ENCODE measurements at regions not wholly inside any gene's neighbourhood (a gene's known extent, or its start where the extent isn't known, plus 50 kb on each side); places are given as distances from the start of the nearest gene placed in this dataset.
"Not testable (repeated sequence)": the region's sequence is repeated elsewhere in the genome, so short reads cannot be mapped to it uniquely, and the experiment has no call there.

DNA sequence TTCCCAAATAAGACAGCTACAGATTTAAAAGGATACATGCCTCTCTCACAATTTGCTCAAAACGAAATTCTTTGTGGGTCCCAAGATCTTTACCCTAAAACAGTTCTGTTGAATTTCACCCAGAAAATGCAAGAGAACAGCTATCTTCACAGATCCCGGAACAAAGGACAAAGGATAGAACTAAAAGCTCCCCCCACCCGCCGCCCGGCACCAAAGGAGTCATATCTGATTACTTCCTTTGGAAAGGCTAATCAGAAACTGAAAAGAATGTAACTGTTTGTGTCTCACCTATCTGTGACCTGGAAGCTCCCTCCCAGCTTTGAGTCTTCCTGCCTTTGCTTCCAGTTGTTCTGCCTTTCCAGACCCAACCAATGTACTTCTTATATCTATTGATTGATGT, 339.2 kb downstream of the CNTNAP3B start:
- TF ChIP-seq, protein P1, sequence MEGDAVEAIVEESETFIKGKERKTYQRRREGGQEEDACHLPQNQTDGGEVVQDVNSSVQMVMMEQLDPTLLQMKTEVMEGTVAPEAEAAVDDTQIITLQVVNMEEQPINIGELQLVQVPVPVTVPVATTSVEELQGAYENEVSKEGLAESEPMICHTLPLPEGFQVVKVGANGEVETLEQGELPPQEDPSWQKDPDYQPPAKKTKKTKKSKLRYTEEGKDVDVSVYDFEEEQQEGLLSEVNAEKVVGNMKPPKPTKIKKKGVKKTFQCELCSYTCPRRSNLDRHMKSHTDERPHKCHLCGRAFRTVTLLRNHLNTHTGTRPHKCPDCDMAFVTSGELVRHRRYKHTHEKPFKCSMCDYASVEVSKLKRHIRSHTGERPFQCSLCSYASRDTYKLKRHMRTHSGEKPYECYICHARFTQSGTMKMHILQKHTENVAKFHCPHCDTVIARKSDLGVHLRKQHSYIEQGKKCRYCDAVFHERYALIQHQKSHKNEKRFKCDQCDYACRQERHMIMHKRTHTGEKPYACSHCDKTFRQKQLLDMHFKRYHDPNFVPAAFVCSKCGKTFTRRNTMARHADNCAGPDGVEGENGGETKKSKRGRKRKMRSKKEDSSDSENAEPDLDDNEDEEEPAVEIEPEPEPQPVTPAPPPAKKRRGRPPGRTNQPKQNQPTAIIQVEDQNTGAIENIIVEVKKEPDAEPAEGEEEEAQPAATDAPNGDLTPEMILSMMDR (IDR thresholded peaks at IDR 0.05; ENCODE audit: low read depth, low read length, missing input control): not testable (repeated sequence)
- TF ChIP-seq, protein P2, sequence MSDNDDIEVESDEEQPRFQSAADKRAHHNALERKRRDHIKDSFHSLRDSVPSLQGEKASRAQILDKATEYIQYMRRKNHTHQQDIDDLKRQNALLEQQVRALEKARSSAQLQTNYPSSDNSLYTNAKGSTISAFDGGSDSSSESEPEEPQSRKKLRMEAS (IDR thresholded peaks at IDR 0.05): not testable (repeated sequence)
- TF ChIP-seq YY1 (IDR thresholded peaks at IDR 0.05); TAF1 (conservative IDR thresholded peaks at IDR 0.05); JUND (IDR thresholded peaks at IDR 0.05); REST (IDR thresholded peaks at IDR 0.05); GABPA (IDR thresholded peaks at IDR 0.05 in 1 of 2, conservative IDR thresholded peaks at IDR 0.05 in 1 of 2): not testable (repeated sequence)
